Esophagus squamous epithelium (tissue), 4 donors: ENCODE measurements at regions not wholly inside any gene's neighbourhood (a gene's known extent, or its start where the extent isn't known, plus 50 kb on each side); places are given as distances from the start of the nearest gene placed in this dataset.

ENCODE experiments used
- POLR2A ChIP-seq, 4 donors: fragments of 450-650 bp; IDR thresholded peaks; one replicate each; pipeline ENCODE4 v1.6.1; 2017; ENCODE audit warnings: antibody characterized with exemption in 4 of 4, mild to moderate bottlenecking in 4 of 4, moderate library complexity in 3 of 4
- TF ChIP-seq, protein P1 (sequence below), 6 experiments: fragments of 450-650 bp in 4 of 6; fragments of 200-600 bp in 2 of 6; sonication (generic) in 2 of 6; IDR thresholded peaks; one replicate each; pipeline ENCODE4 v1.5.1; 2016 to 2019; ENCODE audit warnings: antibody characterized with exemption in 6 of 6, mild to moderate bottlenecking in 4 of 6, moderate library complexity in 4 of 6

DNA sequence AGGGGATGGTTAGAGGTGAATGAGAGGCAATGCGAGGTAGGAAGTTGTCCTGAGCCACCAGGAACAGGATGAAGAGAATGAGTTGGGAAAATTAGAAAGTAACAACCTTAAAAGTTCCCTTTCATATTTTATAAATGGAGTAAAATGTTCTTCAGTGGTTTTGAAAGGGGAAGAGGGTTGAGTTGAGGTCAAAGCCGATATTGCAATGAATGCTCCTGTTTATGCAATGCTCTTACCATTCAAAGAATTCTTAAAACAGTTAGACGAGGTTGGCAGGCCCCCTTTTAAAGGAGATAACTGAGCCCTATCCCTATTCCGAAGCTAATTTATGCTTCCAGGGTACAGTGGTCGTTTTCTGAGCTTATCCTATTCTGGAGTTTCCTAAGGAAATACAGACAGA, 2110.3 kb upstream of the CELF4 start:
- TF ChIP-seq, protein P1, sequence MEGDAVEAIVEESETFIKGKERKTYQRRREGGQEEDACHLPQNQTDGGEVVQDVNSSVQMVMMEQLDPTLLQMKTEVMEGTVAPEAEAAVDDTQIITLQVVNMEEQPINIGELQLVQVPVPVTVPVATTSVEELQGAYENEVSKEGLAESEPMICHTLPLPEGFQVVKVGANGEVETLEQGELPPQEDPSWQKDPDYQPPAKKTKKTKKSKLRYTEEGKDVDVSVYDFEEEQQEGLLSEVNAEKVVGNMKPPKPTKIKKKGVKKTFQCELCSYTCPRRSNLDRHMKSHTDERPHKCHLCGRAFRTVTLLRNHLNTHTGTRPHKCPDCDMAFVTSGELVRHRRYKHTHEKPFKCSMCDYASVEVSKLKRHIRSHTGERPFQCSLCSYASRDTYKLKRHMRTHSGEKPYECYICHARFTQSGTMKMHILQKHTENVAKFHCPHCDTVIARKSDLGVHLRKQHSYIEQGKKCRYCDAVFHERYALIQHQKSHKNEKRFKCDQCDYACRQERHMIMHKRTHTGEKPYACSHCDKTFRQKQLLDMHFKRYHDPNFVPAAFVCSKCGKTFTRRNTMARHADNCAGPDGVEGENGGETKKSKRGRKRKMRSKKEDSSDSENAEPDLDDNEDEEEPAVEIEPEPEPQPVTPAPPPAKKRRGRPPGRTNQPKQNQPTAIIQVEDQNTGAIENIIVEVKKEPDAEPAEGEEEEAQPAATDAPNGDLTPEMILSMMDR (IDR thresholded peaks at IDR 0.05), result no peak
- no peak for TF ChIP-seq POLR2A (IDR thresholded peaks at IDR 0.05)
